K562 (cell line): ENCODE measurements at regions not wholly inside any gene's neighbourhood (a gene's known extent, or its start where the extent isn't known, plus 50 kb on each side); places are given as distances from the start of the nearest gene placed in this dataset.

Experiments used
- ADNP ChIP-seq: fragments of 200-800 bp; sonication (Bioruptor generic); IDR thresholded peaks from 2 replicates; pipeline ENCODE4 v1.6.1; 2016; ENCODE audit warnings: missing genetic modification characterization, missing compliant biosample characterization
- CHD1 ChIP-seq: fragments of 200-600 bp; sonication (generic); IDR thresholded peaks from one replicate; pipeline ENCODE4 v1.6.1; 2012; ENCODE audit warnings: mild to moderate bottlenecking, moderate library complexity, low read length, inconsistent platforms
- E2F1 ChIP-seq: sonication (generic); formaldehyde crosslinking; IDR thresholded peaks from 2 replicates; pipeline ENCODE4 v1.8.1; 2023; ENCODE audit warnings: mild to moderate bottlenecking, missing genetic modification reagents, moderate library complexity
- FOXK1 ChIP-seq: sonication (generic); formaldehyde crosslinking; IDR thresholded peaks from 2 replicates; pipeline ENCODE4 v1.8.0; 2022; ENCODE audit warnings: missing genetic modification reagents, mild to moderate bottlenecking, borderline replicate concordance
- FOXP1 ChIP-seq: sonication (generic); formaldehyde crosslinking; IDR thresholded peaks from 2 replicates; pipeline ENCODE4 v1.8.0; 2022; ENCODE audit warnings: mild to moderate bottlenecking, missing genetic modification reagents
- KAT2B ChIP-seq: IDR thresholded peaks from one replicate; pipeline ENCODE4 v1.6.1; 2012; ENCODE audit warnings: low read depth, mild to moderate bottlenecking, control low read depth, inconsistent platforms, low read length, moderate library complexity
- KDM5B ChIP-seq: fragments of 200-600 bp; sonication (generic); IDR thresholded peaks from 2 replicates; pipeline ENCODE4 v1.6.1; 2012; ENCODE audit warnings: low read depth, mild to moderate bottlenecking, moderate library complexity, low read length, control low read depth, inconsistent platforms; ENCODE audit not compliant: insufficient replicate concordance
- MBD1 ChIP-seq: fragments of 250-450 bp; sonication (Bioruptor Pico); IDR thresholded peaks from 2 replicates; pipeline ENCODE4 v1.8.0; 2022; ENCODE audit warnings: inconsistent platforms
- PHF8 ChIP-seq: fragments of 200-600 bp; sonication (generic); IDR thresholded peaks from 2 replicates; pipeline ENCODE4 v1.6.1; 2012; ENCODE audit warnings: mixed run types, mild to moderate bottlenecking, inconsistent platforms, low read length, moderate library complexity, borderline replicate concordance
- RB1 ChIP-seq: fragments of 450-650 bp; IDR thresholded peaks from 2 replicates; pipeline ENCODE4 v1.6.1; 2017; ENCODE audit warnings: low read depth, mild to moderate bottlenecking
- SMARCE1 ChIP-seq: fragments of 450-650 bp; IDR thresholded peaks from 2 replicates; pipeline ENCODE4 v1.7.1; 2016; ENCODE audit warnings: mild to moderate bottlenecking
- SREBF1 ChIP-seq: fragments of 150-350 bp; IDR thresholded peaks from 2 replicates; pipeline ENCODE4 v1.6.1; 2014; ENCODE audit warnings: antibody characterized with exemption, low read depth, low read length, borderline replicate concordance
- TBL1XR1 ChIP-seq, 2 experiments: IDR thresholded peaks; 2 replicates each; pipeline ENCODE4 v1.6.1; 2012; ENCODE audit warnings: improper control_type of control experiment in 2 of 2, low read length in 2 of 2, mild to moderate bottlenecking in 1 of 2
- TCFL5 ChIP-seq: fragments of 250-450 bp; sonication (Bioruptor Pico); conservative IDR thresholded peaks from 2 replicates; pipeline ENCODE4 v1.6.1; 2021; ENCODE audit warnings: mild to moderate bottlenecking, moderate library complexity, matching md5 sums
- TRIM24 ChIP-seq, 2 experiments: fragments of 450-650 bp; IDR thresholded peaks; 2 replicates each; pipeline ENCODE4 v1.6.1; 2016
- ZNF431 ChIP-seq: sonication (generic); formaldehyde crosslinking; IDR thresholded peaks from 2 replicates; pipeline ENCODE4 v1.8.0; 2022; ENCODE audit warnings: mild to moderate bottlenecking, missing genetic modification reagents
- TF ChIP-seq, protein P1 (sequence below), 2 experiments: fragments of 450-650 bp; formaldehyde crosslinking in 1 of 2; IDR thresholded peaks; 2 replicates each; pipeline versions ENCODE4 v1.4.0 to v1.6.1; 2014 to 2020; ENCODE audit warnings: mild to moderate bottlenecking in 2 of 2, borderline replicate concordance in 1 of 2, low read depth in 1 of 2

GRCh38 chr12:124630791-124631313, 63.4 kb upstream of the NCOR2 start (continued):
- TF ChIP-seq E2F1 (CRISPR knock-in tag) = no peak
- no peak for TF ChIP-seq ADNP (tag)
- no peak for TF ChIP-seq TRIM24 (IDR thresholded peaks at IDR 0.05)
- no peak for TF ChIP-seq SMARCE1
- TF ChIP-seq, protein P1, sequence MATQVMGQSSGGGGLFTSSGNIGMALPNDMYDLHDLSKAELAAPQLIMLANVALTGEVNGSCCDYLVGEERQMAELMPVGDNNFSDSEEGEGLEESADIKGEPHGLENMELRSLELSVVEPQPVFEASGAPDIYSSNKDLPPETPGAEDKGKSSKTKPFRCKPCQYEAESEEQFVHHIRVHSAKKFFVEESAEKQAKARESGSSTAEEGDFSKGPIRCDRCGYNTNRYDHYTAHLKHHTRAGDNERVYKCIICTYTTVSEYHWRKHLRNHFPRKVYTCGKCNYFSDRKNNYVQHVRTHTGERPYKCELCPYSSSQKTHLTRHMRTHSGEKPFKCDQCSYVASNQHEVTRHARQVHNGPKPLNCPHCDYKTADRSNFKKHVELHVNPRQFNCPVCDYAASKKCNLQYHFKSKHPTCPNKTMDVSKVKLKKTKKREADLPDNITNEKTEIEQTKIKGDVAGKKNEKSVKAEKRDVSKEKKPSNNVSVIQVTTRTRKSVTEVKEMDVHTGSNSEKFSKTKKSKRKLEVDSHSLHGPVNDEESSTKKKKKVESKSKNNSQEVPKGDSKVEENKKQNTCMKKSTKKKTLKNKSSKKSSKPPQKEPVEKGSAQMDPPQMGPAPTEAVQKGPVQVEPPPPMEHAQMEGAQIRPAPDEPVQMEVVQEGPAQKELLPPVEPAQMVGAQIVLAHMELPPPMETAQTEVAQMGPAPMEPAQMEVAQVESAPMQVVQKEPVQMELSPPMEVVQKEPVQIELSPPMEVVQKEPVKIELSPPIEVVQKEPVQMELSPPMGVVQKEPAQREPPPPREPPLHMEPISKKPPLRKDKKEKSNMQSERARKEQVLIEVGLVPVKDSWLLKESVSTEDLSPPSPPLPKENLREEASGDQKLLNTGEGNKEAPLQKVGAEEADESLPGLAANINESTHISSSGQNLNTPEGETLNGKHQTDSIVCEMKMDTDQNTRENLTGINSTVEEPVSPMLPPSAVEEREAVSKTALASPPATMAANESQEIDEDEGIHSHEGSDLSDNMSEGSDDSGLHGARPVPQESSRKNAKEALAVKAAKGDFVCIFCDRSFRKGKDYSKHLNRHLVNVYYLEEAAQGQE (IDR thresholded peaks at IDR 0.05; ENCODE audit: borderline replicate concordance) = no peak
- TF ChIP-seq, protein P1 (CRISPR knock-in tag; IDR thresholded peaks at IDR 0.05; ENCODE audit: low read depth) = no peak
- no peak for TF ChIP-seq TCFL5 (CRISPR knock-in tag)
- no peak for TF ChIP-seq FOXK1 (CRISPR knock-in tag)
- TF ChIP-seq MBD1 (CRISPR knock-in tag) = no peak
- no peak for TF ChIP-seq CHD1
- TF ChIP-seq RB1 = no peak
- TF ChIP-seq KAT2B = no peak
- no peak for TF ChIP-seq FOXP1 (CRISPR knock-in tag)
- no peak for TF ChIP-seq ZNF431
- TF ChIP-seq KDM5B = no peak
- TF ChIP-seq SREBF1 = no peak
- no peak for TF ChIP-seq TBL1XR1 (IDR thresholded peaks at IDR 0.05; ENCODE audit: low read length in 2 of 2)
- TF ChIP-seq PHF8 = no peak
